CD4-positive, alpha-beta T cell treated with Interleukin-6 at 100 ng/mL for 8 hours (primary cell): ENCODE measurements at regions not wholly inside any gene's neighbourhood (a gene's known extent, or its start where the extent isn't known, plus 50 kb on each side); places are given as distances from the start of the nearest gene placed in this dataset.
"Not testable (repeated sequence)": the region's sequence is repeated elsewhere in the genome, so short reads cannot be mapped to it uniquely, and the experiment has no call there.

Experiments used
- DNase-seq: peaks from one replicate; pipeline ENCODE4 v3.0.0-alpha.2; 2020; ENCODE audit warnings: mixed read lengths, low spot score

GRCh38 chrX:3837958-3838643 lies 124.7 kb upstream of the PRKX start:
- DNase-seq, result not testable (repeated sequence)

GRCh38 chrX:3837211-3837610 lies 123.8 kb upstream of the PRKX start:
- not testable (repeated sequence) for DNase-seq

GRCh38 chrX:3833761-3834542 lies 120.5 kb upstream of the PRKX start:
- not testable (repeated sequence) for DNase-seq

GRCh38 chrX:3830020-3830419 lies 116.6 kb upstream of the PRKX start:
- DNase-seq, result not testable (repeated sequence)

GRCh38 chrX:3829041-3829531 lies 115.6 kb upstream of the PRKX start:
- not testable (repeated sequence) for DNase-seq

GRCh38 chrX:3828378-3829040 lies 115.1 kb upstream of the PRKX start:
- DNase-seq, result not testable (repeated sequence)

- not testable (repeated sequence) for DNase-seq
Observed at GRCh38 chrX:3824008-3824407, 110.6 kb upstream of the PRKX start.

- no peak for DNase-seq
Observed at GRCh38 chrX:3820167-3820566, 106.7 kb upstream of the PRKX start.

- DNase-seq, result not testable (repeated sequence)
Observed at GRCh38 chrX:3817480-3817879, 104.0 kb upstream of the PRKX start.

- peak; percentile 19 for DNase-seq
Observed at GRCh38 chrX:3815896-3816664, 102.6 kb upstream of the PRKX start.

GRCh38 chrX:3811331-3812311 lies 98.2 kb upstream of the PRKX start:
- DNase-seq, result peak; percentile 68

GRCh38 chrX:3807906-3808305 lies 94.5 kb upstream of the PRKX start:
- no peak for DNase-seq

- no peak for DNase-seq
Observed at GRCh38 chrX:3806630-3807029, 93.2 kb upstream of the PRKX start.

GRCh38 chrX:3803713-3804112 lies 90.3 kb upstream of the PRKX start:
- no peak for DNase-seq

GRCh38 chrX:3803305-3803704 lies 89.9 kb upstream of the PRKX start:
- DNase-seq, result no peak

GRCh38 chrX:3795411-3795810 lies 82.0 kb upstream of the PRKX start:
- not testable (repeated sequence) for DNase-seq

- no peak for DNase-seq
Observed at GRCh38 chrX:3791449-3791848, 78.0 kb upstream of the PRKX start.

- no peak for DNase-seq
Observed at GRCh38 chrX:3788494-3789233, 75.2 kb upstream of the PRKX start.

- no peak for DNase-seq
Observed at GRCh38 chrX:3787856-3788255, 74.4 kb upstream of the PRKX start.

GRCh38 chrX:3785822-3786221 lies 72.4 kb upstream of the PRKX start:
- not testable (repeated sequence) for DNase-seq
